ENCODE measurements at regions not wholly inside any gene's neighbourhood (a gene's known extent, or its start where the extent isn't known, plus 50 kb on each side); places are given as distances from the start of the nearest gene placed in this dataset.

DNA sequence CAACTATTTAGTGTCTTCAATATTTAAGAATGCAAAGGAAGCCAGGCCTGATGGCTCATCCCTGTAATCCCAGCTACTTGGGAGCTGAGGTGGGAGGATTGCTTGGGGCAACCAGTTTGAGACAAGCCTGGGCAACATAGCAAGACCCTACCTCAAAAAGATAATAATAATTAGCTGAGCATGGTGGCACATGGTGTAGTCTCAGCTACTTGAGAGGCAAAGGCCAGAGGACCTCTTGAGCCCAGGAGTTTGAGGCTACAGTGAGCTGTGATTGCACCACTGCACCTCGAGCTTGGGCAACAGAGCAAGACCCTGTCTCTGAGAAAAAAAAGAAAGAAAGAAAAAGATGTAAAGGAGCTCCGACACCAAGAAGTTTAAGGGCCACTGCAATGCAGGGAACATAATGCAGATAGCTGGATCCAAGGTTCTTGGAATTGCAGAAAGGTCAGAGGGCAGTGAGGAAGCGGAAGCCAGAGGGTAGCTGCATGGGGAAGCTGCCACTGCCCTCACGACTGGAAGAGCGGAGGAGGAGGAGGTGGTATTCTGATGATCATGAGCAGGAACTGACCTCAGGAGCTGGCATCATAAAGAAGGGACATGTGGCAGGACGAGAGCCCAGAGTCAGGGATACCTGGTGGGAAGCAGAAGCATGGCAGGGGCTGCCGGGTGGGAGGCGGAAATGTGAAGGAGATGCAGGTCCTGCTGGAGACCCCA is 60.2 kb upstream of the PODXL start:
- TF ChIP-seq, protein P1, sequence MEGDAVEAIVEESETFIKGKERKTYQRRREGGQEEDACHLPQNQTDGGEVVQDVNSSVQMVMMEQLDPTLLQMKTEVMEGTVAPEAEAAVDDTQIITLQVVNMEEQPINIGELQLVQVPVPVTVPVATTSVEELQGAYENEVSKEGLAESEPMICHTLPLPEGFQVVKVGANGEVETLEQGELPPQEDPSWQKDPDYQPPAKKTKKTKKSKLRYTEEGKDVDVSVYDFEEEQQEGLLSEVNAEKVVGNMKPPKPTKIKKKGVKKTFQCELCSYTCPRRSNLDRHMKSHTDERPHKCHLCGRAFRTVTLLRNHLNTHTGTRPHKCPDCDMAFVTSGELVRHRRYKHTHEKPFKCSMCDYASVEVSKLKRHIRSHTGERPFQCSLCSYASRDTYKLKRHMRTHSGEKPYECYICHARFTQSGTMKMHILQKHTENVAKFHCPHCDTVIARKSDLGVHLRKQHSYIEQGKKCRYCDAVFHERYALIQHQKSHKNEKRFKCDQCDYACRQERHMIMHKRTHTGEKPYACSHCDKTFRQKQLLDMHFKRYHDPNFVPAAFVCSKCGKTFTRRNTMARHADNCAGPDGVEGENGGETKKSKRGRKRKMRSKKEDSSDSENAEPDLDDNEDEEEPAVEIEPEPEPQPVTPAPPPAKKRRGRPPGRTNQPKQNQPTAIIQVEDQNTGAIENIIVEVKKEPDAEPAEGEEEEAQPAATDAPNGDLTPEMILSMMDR (IDR thresholded peaks at IDR 0.05): no peak
- no peak for TF ChIP-seq EZH2 (IDR thresholded peaks at IDR 0.05; ENCODE audit: borderline replicate concordance, insufficient read depth, low read depth, low read length, poor library complexity, severe bottlenecking)
